HG02798 (cell line): ENCODE measurements at regions not wholly inside any gene's neighbourhood (a gene's known extent, or its start where the extent isn't known, plus 50 kb on each side); places are given as distances from the start of the nearest gene placed in this dataset.
A peak's percentile ranks its signal among the peaks of the same experiment; 100 is the strongest.

Experiments
- ATAC-seq: cut with Tn5 transposase; IDR thresholded peaks from one replicate; pipeline ENCODE4 v1.9.1; 2021; ENCODE audit warnings: mild to moderate bottlenecking; ENCODE audit not compliant: unreplicated experiment, poor library complexity

- ATAC-seq: no peak
Measured at GRCh38 chr12:93041416-93041815, 112.3 kb upstream of the EEA1 start.

- ATAC-seq: no peak
Measured at GRCh38 chr12:93042283-93042682, 113.2 kb upstream of the EEA1 start.

GRCh38 chr12:93042684-93043083 lies 113.6 kb upstream of the EEA1 start:
- no peak for ATAC-seq

GRCh38 chr12:93043192-93043876 lies 114.2 kb upstream of the EEA1 start:
- ATAC-seq: no peak

GRCh38 chr12:93043877-93044209 lies 114.7 kb upstream of the EEA1 start:
- no peak for ATAC-seq

GRCh38 chr12:93047118-93047517 lies 118.0 kb upstream of the EEA1 start:
- no peak for ATAC-seq

GRCh38 chr12:93048656-93049055 lies 119.6 kb upstream of the EEA1 start:
- ATAC-seq: no peak

- no peak for ATAC-seq
Measured at GRCh38 chr12:93050026-93050747, 121.1 kb upstream of the EEA1 start.

- ATAC-seq: no peak
Measured at GRCh38 chr12:93050748-93051081, 121.6 kb upstream of the EEA1 start.

- no peak for ATAC-seq
Measured at GRCh38 chr12:93054021-93054420, 124.9 kb upstream of the EEA1 start.

GRCh38 chr12:93055221-93055620 lies 126.1 kb upstream of the EEA1 start:
- ATAC-seq: no peak

- no peak for ATAC-seq
Measured at GRCh38 chr12:93056971-93057535, 128.0 kb upstream of the EEA1 start.

- no peak for ATAC-seq
Measured at GRCh38 chr12:93058280-93058679, 129.2 kb upstream of the EEA1 start.

- ATAC-seq: no peak
Measured at GRCh38 chr12:93059288-93059687, 130.2 kb upstream of the EEA1 start.

GRCh38 chr12:93059925-93060665 lies 131.0 kb upstream of the EEA1 start:
- ATAC-seq: peak; percentile 98

- peak; percentile 25 for ATAC-seq
Measured at GRCh38 chr12:93060666-93061472, 131.8 kb upstream of the EEA1 start.

- no peak for ATAC-seq
Measured at GRCh38 chr12:93061473-93062419, 132.7 kb upstream of the EEA1 start.

GRCh38 chr12:93065896-93066295 lies 136.8 kb upstream of the EEA1 start:
- ATAC-seq: no peak

GRCh38 chr12:93072340-93072739 lies 143.2 kb upstream of the EEA1 start:
- ATAC-seq: no peak
